ENCODE measurements at regions not wholly inside any gene's neighbourhood (a gene's known extent, or its start where the extent isn't known, plus 50 kb on each side); places are given as distances from the start of the nearest gene placed in this dataset.

DNA sequence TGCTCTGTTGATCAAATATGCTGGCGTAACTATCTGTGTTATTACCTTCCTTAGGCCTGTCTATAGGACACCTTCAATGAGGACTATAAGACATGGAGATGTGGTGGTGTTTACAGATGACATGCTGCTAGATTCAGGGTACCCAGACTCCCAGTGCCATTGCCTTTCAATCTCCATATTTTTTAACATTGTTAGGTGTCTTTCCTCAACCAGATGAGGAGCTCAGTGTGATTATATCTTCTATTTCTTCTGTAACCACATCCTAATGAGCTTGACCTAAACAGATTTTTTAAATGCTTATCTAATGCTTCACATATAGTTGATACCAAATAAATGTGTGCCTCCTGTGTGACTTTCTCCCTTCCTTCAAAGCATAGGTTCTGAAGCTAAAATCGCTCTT, 730.1 kb upstream of the NR2F2 start:
- no peaks in the 10 kb centered on the region for H3K9me3 ChIP-seq (ENCODE audit: insufficient read depth, low read length, severe bottlenecking)
- ATAC-seq (ENCODE audit: insufficient read depth, low read depth), result no peak
- no peaks in the 10 kb centered on the region for H3K36me3 ChIP-seq (ENCODE audit: insufficient read depth, low read length)
- no peaks in the 10 kb centered on the region for H3K79me2 ChIP-seq (ENCODE audit: insufficient read depth, low read length)
- H3K27ac ChIP-seq (ENCODE audit: low read length), result no peak overlapping the region
- H3K9ac ChIP-seq (ENCODE audit: low read depth, low read length), result no peak overlapping the region
- no peaks in the 10 kb centered on the region for H3K27me3 ChIP-seq (ENCODE audit: insufficient read depth, low read length, poor library complexity)
- no peak overlapping the region for H3K4me2 ChIP-seq (ENCODE audit: insufficient read depth, low read length)
- no peak for DNase-seq
- no peak overlapping the region for H2AFZ ChIP-seq (ENCODE audit: low read depth, low read length)
- H4K20me1 ChIP-seq (ENCODE audit: insufficient read depth, low read length), result no peaks in the 10 kb centered on the region
- no peak overlapping the region for H3K4me3 ChIP-seq (ENCODE audit: low read depth in 1 of 2, low read length in 2 of 2)
- TF ChIP-seq, protein P1, sequence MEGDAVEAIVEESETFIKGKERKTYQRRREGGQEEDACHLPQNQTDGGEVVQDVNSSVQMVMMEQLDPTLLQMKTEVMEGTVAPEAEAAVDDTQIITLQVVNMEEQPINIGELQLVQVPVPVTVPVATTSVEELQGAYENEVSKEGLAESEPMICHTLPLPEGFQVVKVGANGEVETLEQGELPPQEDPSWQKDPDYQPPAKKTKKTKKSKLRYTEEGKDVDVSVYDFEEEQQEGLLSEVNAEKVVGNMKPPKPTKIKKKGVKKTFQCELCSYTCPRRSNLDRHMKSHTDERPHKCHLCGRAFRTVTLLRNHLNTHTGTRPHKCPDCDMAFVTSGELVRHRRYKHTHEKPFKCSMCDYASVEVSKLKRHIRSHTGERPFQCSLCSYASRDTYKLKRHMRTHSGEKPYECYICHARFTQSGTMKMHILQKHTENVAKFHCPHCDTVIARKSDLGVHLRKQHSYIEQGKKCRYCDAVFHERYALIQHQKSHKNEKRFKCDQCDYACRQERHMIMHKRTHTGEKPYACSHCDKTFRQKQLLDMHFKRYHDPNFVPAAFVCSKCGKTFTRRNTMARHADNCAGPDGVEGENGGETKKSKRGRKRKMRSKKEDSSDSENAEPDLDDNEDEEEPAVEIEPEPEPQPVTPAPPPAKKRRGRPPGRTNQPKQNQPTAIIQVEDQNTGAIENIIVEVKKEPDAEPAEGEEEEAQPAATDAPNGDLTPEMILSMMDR (IDR thresholded peaks at IDR 0.05; ENCODE audit: borderline replicate concordance, extremely low read depth, low read length, poor library complexity, severe bottlenecking), result no peak
- no peaks in the 10 kb centered on the region for H3K4me1 ChIP-seq (ENCODE audit: insufficient read depth, low read length)

DNA sequence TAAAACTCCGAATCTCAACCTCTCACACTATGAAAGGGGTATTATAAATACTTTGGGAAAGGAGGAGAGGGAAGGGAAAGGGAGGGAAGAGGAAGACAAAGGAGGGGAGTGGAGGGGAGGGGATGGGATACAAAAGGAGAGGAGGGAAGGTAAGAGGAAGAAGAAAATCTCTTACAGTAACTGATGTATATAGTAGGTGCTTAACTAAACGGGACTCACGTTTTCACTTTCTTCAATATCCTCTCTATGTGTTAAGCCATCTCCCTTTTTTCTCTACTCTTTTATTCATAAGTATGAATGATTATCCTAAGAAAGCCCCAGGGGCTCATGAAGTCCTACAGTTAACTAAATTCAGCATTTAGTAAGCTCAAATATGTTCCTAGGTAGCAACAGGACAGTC, 729.6 kb upstream of the NR2F2 start:
- ATAC-seq (ENCODE audit: insufficient read depth, low read depth) (no peak), DNase-seq (no peak)
- TF ChIP-seq EZH2 (IDR thresholded peaks at IDR 0.05; ENCODE audit: borderline replicate concordance, low read depth, low read length, severe bottlenecking), result no peak
- TF ChIP-seq, protein P1 (IDR thresholded peaks at IDR 0.05; ENCODE audit: borderline replicate concordance, extremely low read depth, low read length, poor library complexity, severe bottlenecking), result no peak
- Histone ChIP-seq H3K79me2 (ENCODE audit: insufficient read depth, low read length) (no peaks in the 10 kb centered on the region), H4K20me1 (ENCODE audit: insufficient read depth, low read length) (no peaks in the 10 kb centered on the region), H3K4me2 (ENCODE audit: insufficient read depth, low read length) (no peak overlapping the region), H3K36me3 (ENCODE audit: insufficient read depth, low read length) (no peaks in the 10 kb centered on the region), H3K27me3 (ENCODE audit: insufficient read depth, low read length, poor library complexity) (no peaks in the 10 kb centered on the region), H3K4me1 (ENCODE audit: insufficient read depth, low read length) (no peaks in the 10 kb centered on the region), H2AFZ (ENCODE audit: low read depth, low read length) (no peak overlapping the region), H3K9ac (ENCODE audit: low read depth, low read length) (no peak overlapping the region), H3K9me3 (ENCODE audit: insufficient read depth, low read length, severe bottlenecking) (no peaks in the 10 kb centered on the region), H3K27ac (ENCODE audit: low read length) (no peak overlapping the region), H3K4me3 (ENCODE audit: low read depth in 1 of 2, low read length in 2 of 2) (no peak overlapping the region)

DNA sequence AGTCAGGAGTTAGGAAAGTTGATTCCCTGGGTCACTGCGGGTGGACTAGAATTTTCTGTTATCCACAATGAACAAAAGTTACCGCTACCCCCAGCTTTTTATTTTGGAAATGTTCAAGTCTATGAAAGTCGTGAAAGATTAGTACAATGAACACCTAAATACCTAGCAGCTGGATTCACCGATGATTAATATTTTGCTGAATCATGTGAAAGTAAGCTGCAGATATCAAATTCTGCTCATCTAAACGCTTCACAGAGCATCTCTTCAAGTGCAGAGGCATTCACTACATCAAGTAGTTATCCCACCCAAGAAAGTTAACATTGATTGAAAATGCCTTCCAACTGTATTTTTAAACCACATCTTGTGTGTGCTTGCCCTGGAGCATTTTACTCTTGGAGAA, 729.0 kb upstream of the NR2F2 start:
- no peak for TF ChIP-seq EZH2 (IDR thresholded peaks at IDR 0.05; ENCODE audit: borderline replicate concordance, low read depth, low read length, severe bottlenecking)
- TF ChIP-seq, protein P1 (IDR thresholded peaks at IDR 0.05; ENCODE audit: borderline replicate concordance, extremely low read depth, low read length, poor library complexity, severe bottlenecking), result no peak
- ATAC-seq (ENCODE audit: insufficient read depth, low read depth) (no peak), DNase-seq (no peak)
- no peaks in the 10 kb centered on the region for H3K4me1 ChIP-seq (ENCODE audit: insufficient read depth, low read length)
- H3K27ac ChIP-seq (ENCODE audit: low read length), result no peak overlapping the region
- no peak overlapping the region for H2AFZ ChIP-seq (ENCODE audit: low read depth, low read length)
- no peaks in the 10 kb centered on the region for H4K20me1 ChIP-seq (ENCODE audit: insufficient read depth, low read length)
- no peaks in the 10 kb centered on the region for H3K36me3 ChIP-seq (ENCODE audit: insufficient read depth, low read length)
- no peaks in the 10 kb centered on the region for H3K9me3 ChIP-seq (ENCODE audit: insufficient read depth, low read length, severe bottlenecking)
- no peaks in the 10 kb centered on the region for H3K27me3 ChIP-seq (ENCODE audit: insufficient read depth, low read length, poor library complexity)
- no peak overlapping the region for H3K4me2 ChIP-seq (ENCODE audit: insufficient read depth, low read length)
- no peak overlapping the region for H3K4me3 ChIP-seq (ENCODE audit: low read depth in 1 of 2, low read length in 2 of 2)
- no peaks in the 10 kb centered on the region for H3K79me2 ChIP-seq (ENCODE audit: insufficient read depth, low read length)
- H3K9ac ChIP-seq (ENCODE audit: low read depth, low read length), result no peak overlapping the region

DNA sequence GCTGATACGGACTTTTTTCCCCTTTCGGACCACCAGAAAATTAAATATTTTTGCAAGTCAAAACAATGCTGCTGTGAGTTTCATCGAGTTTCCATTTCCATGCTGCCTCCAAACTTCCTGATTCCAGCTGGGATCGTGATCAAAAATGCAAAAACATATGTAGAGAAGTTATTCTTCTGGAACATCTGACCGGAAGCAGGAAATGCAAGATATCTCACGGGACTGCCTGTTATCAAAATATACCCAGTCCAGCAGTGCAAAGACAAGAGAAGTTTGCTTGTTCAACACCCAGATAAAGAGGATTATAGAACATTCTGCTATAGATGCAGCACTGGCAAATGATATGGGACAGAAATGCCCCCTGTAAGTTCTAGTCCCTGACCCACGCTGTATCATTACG, 726.7 kb upstream of the NR2F2 start:
- H2AFZ ChIP-seq (ENCODE audit: low read depth, low read length), result no peak overlapping the region
- no peak for ATAC-seq (ENCODE audit: insufficient read depth, low read depth)
- no peaks in the 10 kb centered on the region for H3K27me3 ChIP-seq (ENCODE audit: insufficient read depth, low read length, poor library complexity)
- no peak overlapping the region for H3K4me2 ChIP-seq (ENCODE audit: insufficient read depth, low read length)
- H4K20me1 ChIP-seq (ENCODE audit: insufficient read depth, low read length), result no peaks in the 10 kb centered on the region
- H3K4me3 ChIP-seq (ENCODE audit: low read depth in 1 of 2, low read length in 2 of 2), result no peak overlapping the region
- H3K9me3 ChIP-seq (ENCODE audit: insufficient read depth, low read length, severe bottlenecking), result no peaks in the 10 kb centered on the region
- TF ChIP-seq, protein P1 (IDR thresholded peaks at IDR 0.05; ENCODE audit: borderline replicate concordance, extremely low read depth, low read length, poor library complexity, severe bottlenecking), result no peak
- TF ChIP-seq EZH2 (IDR thresholded peaks at IDR 0.05; ENCODE audit: borderline replicate concordance, low read depth, low read length, severe bottlenecking), result no peak
- H3K27ac ChIP-seq (ENCODE audit: low read length), result no peak overlapping the region
- DNase-seq, result no peak
- no peaks in the 10 kb centered on the region for H3K36me3 ChIP-seq (ENCODE audit: insufficient read depth, low read length)
- H3K79me2 ChIP-seq (ENCODE audit: insufficient read depth, low read length), result no peaks in the 10 kb centered on the region
- H3K4me1 ChIP-seq (ENCODE audit: insufficient read depth, low read length), result no peaks in the 10 kb centered on the region
- H3K9ac ChIP-seq (ENCODE audit: low read depth, low read length), result no peak overlapping the region
